ENCODE measurements at regions not wholly inside any gene's neighbourhood (a gene's known extent, or its start where the extent isn't known, plus 50 kb on each side); places are given as distances from the start of the nearest gene placed in this dataset.

GRCh38 chr17:77025781-77026180 lies 115.0 kb upstream of the SEC14L1 start:
- TF ChIP-seq SUZ12 (IDR thresholded peaks at IDR 0.05; ENCODE audit: extremely low read depth, insufficient read depth, insufficient read length) (no peak), YY1 (IDR thresholded peaks at IDR 0.05; ENCODE audit: insufficient read depth, insufficient read length) (no peak), ZNF274 (IDR thresholded peaks at IDR 0.05; ENCODE audit: low read depth, low read length) (no peak)
